Esophagus mucosa (tissue), 1 donor: ENCODE measurements at regions not wholly inside any gene's neighbourhood (a gene's known extent, or its start where the extent isn't known, plus 50 kb on each side); places are given as distances from the start of the nearest gene placed in this dataset.
A peak's percentile ranks its signal among the peaks of the same experiment; 100 is the strongest.

Experiments used
- ATAC-seq: fragments of 200-7000 bp; cut with Tn5 transposase; one replicate; pipeline ENCODE4 v1.9.1; 2020
- donor health status: DM: yes; HTN: yes; CAD: no.

DNA sequence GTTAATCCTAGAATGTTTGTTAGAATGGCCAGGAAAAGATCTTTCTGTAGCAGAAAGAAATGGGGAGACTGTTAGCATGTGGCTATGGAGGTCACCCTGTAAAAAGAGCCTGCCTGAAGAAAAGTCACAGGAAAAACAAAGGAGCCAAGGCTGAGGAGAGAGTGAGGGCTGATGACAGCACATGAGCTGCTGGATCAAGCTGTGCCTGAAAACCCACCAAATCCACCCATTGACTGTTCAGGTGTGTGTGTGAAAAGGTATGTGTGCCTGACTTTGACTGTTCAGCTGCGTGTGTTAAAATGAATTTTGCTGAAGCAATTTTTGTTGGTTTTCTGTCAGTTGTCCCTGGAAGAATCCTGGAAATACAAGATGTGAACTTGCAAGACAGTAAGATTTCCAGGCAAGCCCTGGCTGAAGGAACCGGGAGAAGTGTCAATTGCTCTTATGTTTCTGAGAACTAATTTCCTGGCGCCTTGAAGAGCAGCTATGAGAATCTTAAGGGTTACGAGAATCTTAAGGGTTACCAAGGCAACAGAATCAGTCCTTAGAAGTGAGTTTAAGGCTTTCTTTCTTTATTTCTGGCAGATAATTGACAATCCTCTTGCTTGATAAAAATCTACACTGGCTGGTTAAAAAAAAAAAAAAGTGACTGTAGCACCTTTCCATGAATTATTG, 73.0 kb upstream of the LGALSL start:
- no peak for ATAC-seq

DNA sequence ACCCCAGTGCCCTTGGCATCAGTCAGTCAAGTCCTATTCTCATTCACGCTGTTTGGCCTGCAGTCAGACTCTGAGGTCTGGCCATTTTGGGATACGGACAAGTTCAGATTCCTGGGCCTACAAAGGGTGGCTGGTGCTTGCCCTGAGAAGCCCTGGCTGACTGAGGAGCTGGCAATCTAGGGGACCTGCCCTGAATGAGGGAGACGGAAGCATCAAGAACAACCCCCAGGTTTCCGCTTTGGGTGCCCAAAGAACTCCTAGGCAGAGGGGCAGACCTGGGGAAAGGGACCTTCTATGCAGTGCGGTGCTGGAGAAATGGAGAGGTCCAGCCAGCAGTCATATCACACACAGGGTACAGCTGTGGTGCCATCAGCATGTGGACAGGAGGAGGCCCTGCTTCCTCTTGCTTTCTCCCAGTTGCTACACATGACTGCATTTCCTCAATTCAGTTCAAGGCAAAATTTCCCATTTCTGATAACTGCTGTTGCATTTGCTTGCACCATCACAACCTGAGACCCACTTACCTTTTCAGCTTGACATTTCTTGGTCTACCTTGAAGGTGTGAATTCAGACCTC, 70.9 kb upstream of the LGALSL start:
- no peak for ATAC-seq

DNA sequence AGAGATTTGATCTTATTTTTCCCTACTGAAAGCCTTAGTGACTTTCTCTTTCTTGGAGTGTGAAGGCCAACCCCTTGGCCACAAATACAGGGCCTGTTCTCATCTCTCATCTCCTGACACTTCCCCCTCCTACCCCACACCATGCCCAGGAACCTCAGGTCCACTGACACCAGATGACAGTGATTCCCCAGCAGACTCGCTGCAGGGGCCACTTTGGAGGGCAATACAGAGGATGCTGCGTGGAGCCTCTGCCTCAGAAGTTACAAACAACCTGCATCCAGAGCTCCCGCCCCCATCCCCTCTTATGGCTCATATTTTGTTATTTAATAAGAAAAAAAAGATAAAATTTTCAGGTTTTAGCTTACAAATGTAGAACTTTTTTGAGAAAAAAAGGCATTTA, 70.1 kb upstream of the LGALSL start:
- no peak for ATAC-seq

DNA sequence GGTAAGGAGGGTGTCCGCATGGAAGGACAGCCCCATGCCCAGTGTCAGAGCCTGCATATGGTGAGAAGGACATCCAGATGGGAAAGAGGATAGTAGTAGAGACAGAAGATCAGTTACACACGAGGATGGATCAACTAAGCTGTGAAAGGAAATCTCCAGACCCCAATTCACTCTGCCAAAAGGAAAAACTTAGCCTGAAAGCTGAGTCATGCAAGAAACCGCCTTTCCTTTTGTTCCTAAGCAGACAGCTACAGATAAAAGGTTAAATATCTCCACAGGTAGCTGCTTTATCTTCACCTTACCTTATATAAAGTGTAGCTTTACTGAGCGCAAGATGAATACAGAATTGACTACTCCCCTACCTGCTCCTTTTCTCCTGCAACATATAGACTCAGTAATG, 67.3 kb upstream of the LGALSL start:
- no peak for ATAC-seq

DNA sequence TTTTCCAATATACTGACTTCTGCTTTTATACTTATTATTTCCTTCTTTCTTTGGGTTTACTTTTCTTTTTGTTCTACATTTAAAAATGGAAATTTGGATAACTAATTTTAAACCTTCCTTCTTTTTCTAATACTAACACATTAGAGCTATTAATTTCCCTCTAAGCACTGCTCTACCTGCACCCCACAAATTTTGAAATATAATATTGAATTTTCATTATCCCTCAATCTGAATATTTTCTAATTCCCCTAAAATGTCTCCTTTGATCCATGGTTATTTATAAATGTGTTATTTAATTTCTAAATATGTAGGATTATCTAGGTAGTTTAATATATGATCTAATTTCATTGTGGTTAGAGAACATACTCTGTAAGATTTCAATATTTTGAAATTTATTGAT, 63.4 kb upstream of the LGALSL start:
- no peak for ATAC-seq

DNA sequence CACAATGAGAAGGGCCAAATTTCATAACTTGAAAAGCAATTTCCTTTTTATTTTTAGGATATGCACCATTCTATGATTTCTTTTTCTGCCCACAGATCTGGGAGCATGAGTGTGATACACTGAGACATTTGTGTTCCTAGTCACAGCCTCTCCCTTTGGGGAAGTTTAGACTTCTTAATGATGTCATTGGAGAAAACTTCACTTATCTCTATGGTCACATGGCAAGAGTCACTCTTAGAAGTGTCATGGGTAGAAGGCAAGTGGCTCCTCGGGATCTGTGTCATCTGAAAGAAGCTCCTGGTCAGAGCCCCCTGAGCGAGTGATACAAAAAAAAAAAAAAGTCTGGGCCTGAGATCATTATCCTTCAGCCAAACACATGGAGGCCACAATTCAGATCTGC, 62.5 kb upstream of the LGALSL start:
- peak; percentile 39 for ATAC-seq

DNA sequence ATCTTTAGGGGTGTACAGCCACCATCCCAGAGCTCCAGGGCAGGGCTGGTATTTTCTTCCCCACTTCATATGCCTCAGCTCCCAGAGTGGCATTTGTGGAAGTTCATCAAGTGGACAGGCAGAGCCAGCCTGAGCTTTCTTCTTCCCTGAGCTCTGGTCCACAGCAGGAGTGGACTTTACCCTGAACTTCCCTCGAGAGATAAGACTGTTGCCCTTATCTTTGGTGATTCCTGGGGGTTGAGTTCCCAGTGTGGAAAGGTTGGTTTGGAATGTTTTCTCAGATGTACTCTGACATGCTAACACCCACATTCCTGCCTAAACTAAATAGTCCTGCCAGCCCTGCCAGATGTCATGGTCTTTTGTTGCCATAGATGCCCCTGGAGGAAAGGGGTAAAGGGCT, 62.0 kb upstream of the LGALSL start:
- ATAC-seq: no peak

DNA sequence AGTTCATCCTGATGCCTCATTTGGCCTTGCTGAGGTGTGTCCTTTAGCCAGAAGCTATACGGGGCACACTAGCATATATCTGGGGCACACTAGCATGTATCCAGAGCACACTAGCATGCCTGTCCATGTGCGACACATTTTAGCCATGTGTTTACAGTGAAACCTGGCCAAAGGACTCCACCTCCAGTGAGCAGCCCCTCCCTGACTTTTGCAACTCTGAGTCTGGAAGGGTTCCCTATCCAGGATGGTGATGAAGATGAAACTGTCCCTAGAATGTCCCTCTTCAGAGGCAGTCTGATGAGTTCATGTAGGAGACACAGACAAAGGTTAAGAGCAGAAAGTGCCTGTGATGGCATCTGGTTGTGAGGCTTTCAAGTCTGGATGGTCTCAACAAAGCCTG, 61.4 kb upstream of the LGALSL start:
- no peak for ATAC-seq

DNA sequence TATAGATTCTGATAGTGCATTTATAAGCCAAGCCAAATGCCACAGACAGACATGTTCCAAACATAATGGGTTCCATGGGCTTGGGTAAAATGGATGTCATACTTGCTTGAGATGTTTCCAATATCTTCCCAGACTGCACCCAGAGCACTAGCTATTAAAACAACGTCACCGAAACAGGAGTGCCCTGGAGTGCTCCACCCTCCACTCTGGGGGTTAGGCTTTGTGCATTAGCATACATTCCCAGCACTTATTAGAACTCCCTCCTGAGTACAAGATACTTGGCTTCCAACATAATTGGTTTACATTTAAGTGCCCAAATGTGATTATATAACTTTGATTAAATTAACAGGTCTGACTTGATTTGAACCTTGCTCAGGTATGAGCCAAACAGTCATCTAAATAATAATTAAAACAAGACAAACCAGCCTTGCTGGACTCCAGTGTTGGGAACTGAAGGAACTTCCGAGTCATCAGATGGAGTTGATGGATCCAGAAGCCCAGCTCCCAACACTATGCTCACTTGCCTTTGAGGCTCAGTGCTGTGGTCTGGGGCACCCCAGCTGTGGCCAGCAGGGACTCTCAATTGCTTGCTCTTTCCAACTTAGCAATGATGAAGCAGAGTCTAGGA, 60.5 kb upstream of the LGALSL start:
- peak; percentile 84 for ATAC-seq

DNA sequence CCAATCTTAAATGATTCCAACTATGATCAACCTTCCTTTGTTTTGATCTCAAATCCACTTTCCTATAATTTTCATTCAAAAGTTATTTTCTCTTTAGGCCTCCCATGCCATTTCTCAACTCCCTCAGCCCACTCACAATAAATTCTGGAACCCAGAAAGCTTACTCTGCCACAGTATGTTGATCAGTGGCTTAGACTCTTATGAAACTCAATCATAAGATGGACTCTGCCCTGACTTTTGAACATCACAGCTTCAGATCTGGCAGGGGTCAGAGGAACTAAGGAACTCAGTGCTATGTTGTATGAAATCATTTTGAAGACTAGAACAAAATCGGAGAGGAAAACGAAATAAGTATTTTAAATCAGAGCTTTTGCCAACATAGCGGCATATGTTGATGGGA, 59.8 kb upstream of the LGALSL start:
- no peak for ATAC-seq

DNA sequence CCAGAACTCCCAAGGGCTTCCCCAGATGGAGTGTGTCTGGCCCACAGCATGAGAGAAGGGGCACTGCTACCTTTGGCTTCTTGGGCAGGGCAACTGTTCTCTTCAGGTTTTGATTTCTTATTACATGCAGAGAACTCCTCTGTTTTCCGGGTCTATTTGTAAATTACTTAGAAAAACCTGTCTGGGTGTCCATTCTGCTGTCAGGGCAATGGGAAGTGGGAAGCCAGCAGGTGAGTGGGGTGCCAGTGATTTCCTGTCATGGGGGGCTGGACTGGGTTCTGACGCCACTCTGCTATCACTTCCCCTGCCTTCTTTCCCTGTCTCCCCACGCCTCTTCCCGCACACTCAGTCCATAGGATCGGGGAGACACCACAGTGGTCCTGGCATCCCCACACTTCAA, 58.0 kb upstream of the LGALSL start:
- no peak for ATAC-seq

DNA sequence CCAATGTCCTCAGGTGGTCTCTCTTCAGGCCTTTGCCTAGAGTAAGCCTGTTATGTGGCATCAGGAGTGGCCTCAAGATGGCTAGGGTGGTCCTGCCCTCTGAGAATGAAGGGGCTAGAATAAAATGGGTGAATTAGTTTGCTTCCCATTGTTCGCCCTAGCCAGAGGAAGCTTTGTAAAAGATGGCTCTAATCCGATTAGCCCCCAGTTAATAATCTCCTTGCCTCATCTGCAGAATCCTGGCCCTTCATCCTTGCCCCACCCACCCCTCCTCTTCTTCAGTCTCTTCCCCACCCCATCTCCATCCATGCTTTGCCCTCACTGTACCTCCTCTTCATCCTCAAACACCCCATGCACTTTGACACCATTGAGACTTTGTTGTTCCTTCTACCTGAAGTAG, 57.4 kb upstream of the LGALSL start:
- ATAC-seq: no peak

DNA sequence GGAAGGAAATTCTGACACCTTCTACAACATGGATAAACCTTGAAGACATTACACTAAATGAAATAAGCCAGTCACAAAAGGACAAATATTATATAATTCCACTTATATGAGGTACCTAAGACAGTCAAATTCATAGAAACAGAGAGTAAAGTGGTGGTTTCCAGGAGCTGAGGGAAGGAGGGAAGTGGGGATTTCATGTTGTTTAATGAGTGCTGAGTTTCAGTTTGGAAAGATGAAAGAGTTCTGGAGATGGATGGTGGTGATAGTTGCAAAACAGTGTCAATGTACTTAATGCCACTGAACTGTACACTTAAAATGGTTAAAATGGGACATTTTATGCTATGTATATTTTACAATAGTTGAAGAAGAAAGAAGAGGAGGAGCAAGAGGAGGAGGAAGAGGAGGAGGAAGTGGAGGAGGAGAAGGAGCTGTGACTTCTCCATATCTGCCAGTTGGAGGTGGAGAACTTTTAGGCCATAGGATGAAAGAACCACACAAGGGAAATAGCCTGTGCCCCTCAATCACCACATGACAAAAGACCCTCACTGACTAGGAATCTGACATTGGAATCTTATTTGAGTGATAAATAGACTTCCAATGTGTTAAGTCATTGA, 55.3 kb upstream of the LGALSL start:
- ATAC-seq: no peak

DNA sequence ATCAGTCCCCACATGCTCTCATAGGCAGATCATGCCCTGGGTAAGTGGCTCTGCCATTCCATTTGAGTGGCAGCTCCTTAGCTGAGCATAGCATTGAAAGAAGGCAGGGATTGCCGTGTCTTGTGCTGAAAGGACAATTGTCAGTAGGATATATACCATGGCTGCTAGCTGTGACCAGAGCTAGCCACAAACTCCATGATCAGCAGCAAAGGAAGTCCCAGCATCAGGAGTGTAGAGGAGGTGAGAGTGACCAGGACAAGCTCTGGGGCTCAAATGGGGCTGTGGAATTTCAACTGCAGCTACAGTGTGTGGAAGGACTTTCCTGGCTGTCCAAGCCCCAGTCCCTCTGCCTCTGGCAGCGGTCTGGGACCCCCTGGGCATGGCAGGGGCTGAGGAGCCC, 54.4 kb upstream of the LGALSL start:
- no peak for ATAC-seq

DNA sequence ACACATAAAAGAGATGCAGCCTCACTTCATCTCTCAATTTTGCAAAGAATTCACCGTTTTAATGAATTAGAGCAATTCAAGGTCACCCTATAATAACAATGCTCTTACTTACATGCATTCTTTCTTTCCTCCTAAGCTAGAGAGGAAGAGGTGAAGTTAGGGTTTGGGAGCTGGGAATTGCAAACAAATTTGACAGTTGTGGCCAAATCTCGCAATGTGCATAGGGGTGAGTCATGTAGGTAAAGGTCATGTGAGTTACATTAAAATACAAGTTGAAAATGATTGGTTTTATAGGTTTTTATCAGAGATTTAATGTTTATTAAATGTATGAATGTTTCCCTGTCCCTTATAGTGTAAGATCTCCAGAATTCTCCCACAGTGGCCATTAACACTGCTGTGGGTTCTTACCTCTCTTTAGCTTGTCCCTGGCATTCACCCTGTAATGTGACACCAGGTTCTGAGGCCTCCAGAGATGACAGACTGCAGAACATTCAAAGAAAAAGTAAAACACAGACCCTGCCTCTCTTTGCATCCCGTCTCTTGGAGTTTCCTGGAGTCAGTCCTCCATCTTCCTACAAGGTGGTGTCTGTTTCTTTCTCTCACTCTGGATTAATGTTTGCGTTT, 53.7 kb upstream of the LGALSL start:
- ATAC-seq: no peak

DNA sequence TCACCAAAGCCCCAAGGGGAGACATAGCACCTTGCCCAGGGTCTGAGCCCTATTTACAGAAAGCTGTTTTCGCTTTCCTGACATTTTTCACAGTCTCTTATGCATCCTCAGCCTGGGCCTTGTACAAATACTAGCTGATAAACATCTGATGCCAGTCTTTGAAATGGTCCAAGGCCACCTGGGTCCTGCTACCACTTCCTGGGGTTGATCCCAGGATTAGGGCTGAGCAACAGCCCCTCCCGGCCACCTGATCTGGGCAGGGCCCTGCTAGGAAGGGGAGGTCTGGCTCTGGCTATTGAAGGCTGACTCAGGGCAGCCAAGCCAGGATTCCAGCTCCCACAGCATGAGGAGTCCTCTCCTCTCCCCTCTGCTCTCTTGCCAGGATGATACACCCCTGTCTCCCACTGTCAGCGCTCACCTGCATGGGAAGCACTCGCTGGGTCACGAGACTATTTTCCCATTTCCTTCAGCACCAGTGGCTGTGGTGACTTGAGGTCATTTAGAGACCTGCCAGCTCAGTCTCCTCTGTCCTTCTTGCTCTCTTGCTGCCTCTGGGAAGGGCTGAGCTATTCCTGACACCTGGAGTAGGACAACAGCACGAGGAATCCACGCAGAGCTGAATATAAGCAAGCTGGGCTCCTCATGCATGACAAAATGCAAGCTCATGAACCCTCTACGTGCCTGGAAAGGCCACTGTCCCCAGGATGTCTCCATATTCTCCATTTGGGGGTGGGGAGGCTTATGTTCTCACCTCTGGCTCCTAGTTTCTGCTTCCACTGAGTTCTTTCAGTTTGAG, 53.0 kb upstream of the LGALSL start:
- ATAC-seq: peak; percentile 74

DNA sequence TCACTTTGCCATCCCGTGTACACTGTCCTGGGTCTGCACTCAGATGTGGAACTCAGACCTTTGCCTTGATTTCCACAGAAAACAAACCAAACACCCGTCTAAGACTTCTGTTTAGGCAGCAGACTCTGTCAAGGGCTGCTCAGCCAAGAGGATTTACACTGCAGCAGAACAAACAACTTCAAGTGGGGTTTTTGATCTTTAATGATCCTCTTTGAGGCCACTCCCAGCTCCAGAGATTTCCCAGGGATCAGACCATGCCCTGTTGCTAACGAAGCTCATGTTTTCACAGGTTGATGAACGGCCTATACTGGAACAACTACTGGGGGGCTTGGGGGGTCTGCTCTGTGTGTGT, 52.5 kb upstream of the LGALSL start:
- peak; percentile 34 for ATAC-seq

DNA sequence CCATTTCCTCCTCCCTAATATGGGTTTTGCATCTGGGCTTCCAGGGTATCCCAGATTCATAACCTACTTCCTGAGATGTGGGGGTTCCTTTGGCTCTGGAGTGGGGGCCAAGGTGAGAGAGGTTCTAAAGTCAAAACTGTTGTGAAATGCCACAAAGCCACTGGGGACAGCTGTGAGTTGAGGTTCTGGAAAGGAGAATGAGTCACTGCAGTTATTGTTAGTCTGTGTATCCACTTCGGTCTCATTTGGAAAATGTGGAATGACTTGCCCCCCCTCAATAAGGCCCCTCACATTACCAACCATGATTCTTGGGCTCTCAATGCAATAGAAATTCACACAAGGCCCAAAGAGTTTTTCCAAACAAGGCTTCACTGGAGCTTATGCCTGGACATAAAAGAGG, 51.1 kb upstream of the LGALSL start:
- ATAC-seq: no peak

DNA sequence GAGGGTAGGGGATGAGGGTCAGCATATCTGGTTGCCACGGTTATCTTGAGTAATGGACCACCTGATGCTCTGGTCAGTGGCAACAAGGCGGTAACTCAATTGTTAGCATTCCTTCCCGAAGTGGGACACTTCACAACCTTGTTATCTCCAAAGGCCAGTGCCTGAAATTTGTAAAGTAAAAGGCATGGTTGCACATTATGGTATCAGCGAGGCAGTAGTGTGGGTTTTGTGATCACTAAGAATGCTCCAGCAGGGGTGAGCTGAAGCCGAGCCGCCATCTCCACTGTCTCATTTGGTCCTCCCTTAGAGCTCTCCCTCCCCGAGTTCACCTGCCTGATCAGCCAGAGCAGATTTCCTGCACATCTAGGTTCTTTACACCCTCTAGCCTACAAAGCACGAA, 50.5 kb upstream of the LGALSL start:
- ATAC-seq: no peak

DNA sequence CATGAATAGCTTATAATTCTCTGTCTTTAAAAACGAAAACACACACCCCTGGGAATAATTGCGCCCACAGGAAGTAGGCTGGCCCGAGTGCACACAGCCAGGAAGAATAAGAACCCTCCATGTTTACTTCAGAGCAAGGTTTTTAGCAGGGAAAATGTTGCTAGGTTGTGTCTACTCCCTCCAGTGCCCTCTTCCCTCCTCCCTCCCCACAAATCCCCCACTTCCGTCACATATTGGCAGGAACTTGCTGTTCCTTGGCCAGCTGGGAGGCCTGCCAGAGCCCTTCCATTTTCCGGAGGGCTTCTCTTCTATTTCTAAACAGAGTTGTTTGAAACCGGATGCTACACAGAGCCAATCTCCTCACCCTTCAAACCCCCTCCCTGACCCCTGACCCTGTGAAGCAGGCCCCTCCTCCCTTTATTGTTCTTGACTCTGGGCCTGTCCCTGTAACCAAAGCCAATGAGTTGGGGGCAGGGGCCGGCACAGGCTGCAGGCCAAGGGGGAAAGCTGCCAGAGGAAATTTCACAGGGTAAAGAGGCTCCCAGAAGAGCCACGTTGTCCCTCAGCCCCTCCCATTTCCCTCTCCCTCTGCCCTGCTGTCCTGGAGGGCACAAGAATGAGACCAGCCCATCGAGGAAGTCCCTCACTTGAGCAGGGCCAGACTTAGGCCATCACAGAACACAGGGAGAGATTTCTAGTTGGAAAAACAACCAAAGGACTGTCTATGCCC, 49.8 kb upstream of the LGALSL start:
- peak; percentile 55 for ATAC-seq
